Panc1 (cell line): ENCODE measurements at regions not wholly inside any gene's neighbourhood (a gene's known extent, or its start where the extent isn't known, plus 50 kb on each side); places are given as distances from the start of the nearest gene placed in this dataset.

Source experiments
- ATAC-seq: fragments of 200-7000 bp; cut with Tn5 transposase; 2 replicates; pipeline ENCODE4 v1.9.1; 2020; ENCODE audit warnings: mild to moderate bottlenecking, moderate library complexity
- BruUV-seq: library from RNA; stranded (reverse); fragments of 400-500 nt; replicated peaks from 2 replicates; lab custom pipeline; 2021; lab: Mats Ljungman, UMichigan
- CTCF ChIA-PET: fragments of 300-600 bp; sonication (Branson Sonifier 250); formaldehyde crosslinking; loops from one replicate; lab custom pipeline; 2022; ENCODE audit warnings: antibody characterized with exemption; lab: Charles Lee
- POLR2A ChIA-PET: fragments of 300-600 bp; sonication (Branson Sonifier 250); formaldehyde crosslinking; loops from one replicate; lab custom pipeline; 2022; ENCODE audit warnings: antibody characterized with exemption; lab: Charles Lee
- DNase-seq: peaks from one replicate; pipeline ENCODE4 v3.0.0-alpha.2; 2010; ENCODE audit warnings: low read depth, low spot score
- H3K27ac ChIP-seq: 2 replicates; pipeline ENCODE4 v1.5.1; 2011; ENCODE audit warnings: mild to moderate bottlenecking, low read length, inconsistent platforms
- H3K27me3 ChIP-seq: fragments of 200-500 bp; sonication (Bioruptor generic); 2 replicates; pipeline ENCODE4 v1.6.0; 2014; ENCODE audit warnings: low read length, inconsistent platforms; ENCODE audit not compliant: control insufficient read depth, insufficient read depth
- H3K36me3 ChIP-seq: fragments of 200-500 bp; sonication (Bioruptor generic); 2 replicates; pipeline ENCODE4 v1.5.1; 2014; ENCODE audit warnings: inconsistent platforms, mild to moderate bottlenecking, low read length, moderate library complexity; ENCODE audit not compliant: control insufficient read depth, insufficient read depth
- H3K4me1 ChIP-seq: 2 replicates; pipeline ENCODE4 v1.5.1; 2011; ENCODE audit warnings: inconsistent platforms, mild to moderate bottlenecking, low read length, moderate library complexity; ENCODE audit not compliant: control insufficient read depth, insufficient read depth
- H3K4me3 ChIP-seq, 2 experiments: 2 replicates each; pipeline ENCODE4 v1.5.1; 2011 to 2012; ENCODE audit warnings: low read depth in 2 of 2, low read length in 2 of 2, mild to moderate bottlenecking in 2 of 2, inconsistent platforms in 1 of 2, moderate library complexity in 1 of 2
- H3K9me3 ChIP-seq: fragments of 200-500 bp; sonication (Bioruptor generic); 2 replicates; pipeline ENCODE4 v1.5.1; 2014; ENCODE audit warnings: low read depth, mild to moderate bottlenecking, inconsistent platforms, low read length, moderate library complexity; ENCODE audit not compliant: control insufficient read depth, insufficient read depth
- POLR2AphosphoS5 ChIP-seq: IDR thresholded peaks from 2 replicates; pipeline ENCODE4 v1.6.1; 2012; ENCODE audit warnings: mild to moderate bottlenecking, low read depth, low read length, moderate library complexity
- REST ChIP-seq, 2 experiments: IDR thresholded peaks; 2 replicates each; pipeline ENCODE4 v1.6.1; 2011 to 2012; ENCODE audit warnings: low read depth in 2 of 2, control low read depth in 1 of 2, low read length in 1 of 2, mild to moderate bottlenecking in 1 of 2, moderate library complexity in 1 of 2; ENCODE audit not compliant: insufficient read depth in 1 of 2
- SIN3A ChIP-seq: IDR thresholded peaks from 2 replicates; pipeline ENCODE4 v1.6.1; 2012; ENCODE audit warnings: low read depth, mild to moderate bottlenecking, low read length, moderate library complexity, borderline replicate concordance; ENCODE audit not compliant: insufficient read depth
- TCF7L2 ChIP-seq: IDR thresholded peaks from 2 replicates; pipeline ENCODE4 v1.6.1; 2011; ENCODE audit warnings: mild to moderate bottlenecking, low read depth, low read length, inconsistent platforms
- in situ Hi-C: cut with HindIII; loops from 2 replicates; pipeline ENCODE4 v1.10.0; 2016; ENCODE audit warnings: low sequenced_read_pairs, low pct_unique_long_range_greater_than_20kb
- intact Hi-C: fragments of 100-400 bp; cut with micrococcal nuclease; formaldehyde crosslinking; loops from one replicate; pipeline ENCODE4 v1.10.0; 2022; ENCODE audit not compliant: unreplicated experiment
- TF ChIP-seq, protein P1 (sequence below): fragments of 450-650 bp; IDR thresholded peaks from 2 replicates; pipeline ENCODE4 v1.5.1; 2017; ENCODE audit warnings: mild to moderate bottlenecking

GRCh38 chr2:239735829-239736357 is 289.2 kb downstream of the NDUFA10 start:
- no peak for DNase-seq
- peaks cover 7% of the 10 kb centered on the region; the same call in 1 of the 2 replicates for H3K27me3 ChIP-seq

DNA sequence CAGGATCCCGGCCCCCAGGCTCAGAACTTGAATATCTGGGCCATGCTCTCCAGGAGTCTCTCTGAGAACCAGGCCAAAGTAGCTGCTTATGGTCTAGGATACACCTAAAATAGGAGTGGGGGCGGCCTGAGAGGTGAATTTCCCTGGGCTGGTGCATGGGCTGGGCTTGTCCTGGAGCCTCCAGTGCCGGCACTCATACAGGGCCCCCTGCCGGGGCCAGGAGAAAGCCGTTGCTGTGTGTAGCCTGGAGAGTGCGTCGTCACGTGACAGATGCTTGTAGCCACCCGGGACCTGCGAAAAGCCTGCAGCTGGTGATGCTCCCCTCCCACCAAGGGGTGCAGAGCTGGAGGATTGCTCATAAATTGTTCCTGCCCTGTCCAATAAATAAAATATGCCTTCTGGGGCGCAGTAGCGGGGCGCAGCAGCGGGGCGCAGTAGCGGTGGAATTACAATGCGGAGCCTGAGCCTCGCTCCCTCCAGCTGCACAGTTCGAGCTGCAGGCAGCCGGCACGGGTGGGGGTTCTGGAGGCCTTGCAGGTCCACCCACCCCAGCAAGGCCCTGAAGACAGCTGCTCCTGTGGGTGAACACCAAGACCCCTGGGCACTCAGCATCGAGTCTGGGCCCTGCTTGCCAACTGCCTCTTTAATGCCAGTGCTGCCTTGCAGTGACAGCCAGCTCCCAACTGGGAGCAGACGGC is 289.9 kb downstream of the NDUFA10 start:
- no TSS peak for BruUV-seq
- Histone ChIP-seq H3K36me3 (no peaks in the 10 kb centered on the region), H3K4me1 (no peaks in the 10 kb centered on the region), H3K27ac (no peak overlapping the region), H3K9me3 (no peaks in the 10 kb centered on the region), H3K4me3 (no peak overlapping the region), H3K27me3 (peaks cover 7% of the 10 kb centered on the region; the same call in 1 of the 2 replicates)
- ChIA-PET POLR2A (no interaction called here), CTCF (no interaction called here)
- intact Hi-C loops, result no loop called here
- no peak for DNase-seq
- TF ChIP-seq, protein P1, sequence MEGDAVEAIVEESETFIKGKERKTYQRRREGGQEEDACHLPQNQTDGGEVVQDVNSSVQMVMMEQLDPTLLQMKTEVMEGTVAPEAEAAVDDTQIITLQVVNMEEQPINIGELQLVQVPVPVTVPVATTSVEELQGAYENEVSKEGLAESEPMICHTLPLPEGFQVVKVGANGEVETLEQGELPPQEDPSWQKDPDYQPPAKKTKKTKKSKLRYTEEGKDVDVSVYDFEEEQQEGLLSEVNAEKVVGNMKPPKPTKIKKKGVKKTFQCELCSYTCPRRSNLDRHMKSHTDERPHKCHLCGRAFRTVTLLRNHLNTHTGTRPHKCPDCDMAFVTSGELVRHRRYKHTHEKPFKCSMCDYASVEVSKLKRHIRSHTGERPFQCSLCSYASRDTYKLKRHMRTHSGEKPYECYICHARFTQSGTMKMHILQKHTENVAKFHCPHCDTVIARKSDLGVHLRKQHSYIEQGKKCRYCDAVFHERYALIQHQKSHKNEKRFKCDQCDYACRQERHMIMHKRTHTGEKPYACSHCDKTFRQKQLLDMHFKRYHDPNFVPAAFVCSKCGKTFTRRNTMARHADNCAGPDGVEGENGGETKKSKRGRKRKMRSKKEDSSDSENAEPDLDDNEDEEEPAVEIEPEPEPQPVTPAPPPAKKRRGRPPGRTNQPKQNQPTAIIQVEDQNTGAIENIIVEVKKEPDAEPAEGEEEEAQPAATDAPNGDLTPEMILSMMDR, result peak; percentile 31; the same call in 1 of the 2 replicates
- TF ChIP-seq TCF7L2, result no peak
- in situ Hi-C loops, result no loop called here
- peak; percentile 55 for ATAC-seq

More at GRCh38 chr2:239735829-239736357, 289.2 kb downstream of the NDUFA10 start:
- no peak overlapping the region for H3K4me3 ChIP-seq
- no TSS peak for BruUV-seq
- no peaks in the 10 kb centered on the region for H3K36me3 ChIP-seq
- H3K9me3 ChIP-seq, result no peaks in the 10 kb centered on the region
- ChIA-PET POLR2A (no interaction called here), CTCF (no interaction called here)
- H3K4me1 ChIP-seq, result no peaks in the 10 kb centered on the region
- no peak overlapping the region for H3K27ac ChIP-seq
- intact Hi-C loops (no loop called here), in situ Hi-C loops (no loop called here)
- no peak for TF ChIP-seq POLR2AphosphoS5
- TF ChIP-seq, protein P1, result no peak
- TF ChIP-seq SIN3A, result no peak
- no peak for TF ChIP-seq TCF7L2
- TF ChIP-seq REST (IDR thresholded peaks at IDR 0.05; ENCODE audit: insufficient read depth in 1 of 2, low read depth in 2 of 2, low read length in 1 of 2), result no peak
- ATAC-seq, result no peak; the same call in 1 of the 2 replicates
